HG02970 (cell line): ENCODE measurements at regions not wholly inside any gene's neighbourhood (a gene's known extent, or its start where the extent isn't known, plus 50 kb on each side); places are given as distances from the start of the nearest gene placed in this dataset.

Experiments
- ATAC-seq: cut with Tn5 transposase; IDR thresholded peaks from one replicate; pipeline ENCODE4 v1.9.1; 2021; ENCODE audit warnings: mild to moderate bottlenecking, moderate library complexity, moderate number of reproducible peaks; ENCODE audit not compliant: unreplicated experiment, low FRiP score

DNA sequence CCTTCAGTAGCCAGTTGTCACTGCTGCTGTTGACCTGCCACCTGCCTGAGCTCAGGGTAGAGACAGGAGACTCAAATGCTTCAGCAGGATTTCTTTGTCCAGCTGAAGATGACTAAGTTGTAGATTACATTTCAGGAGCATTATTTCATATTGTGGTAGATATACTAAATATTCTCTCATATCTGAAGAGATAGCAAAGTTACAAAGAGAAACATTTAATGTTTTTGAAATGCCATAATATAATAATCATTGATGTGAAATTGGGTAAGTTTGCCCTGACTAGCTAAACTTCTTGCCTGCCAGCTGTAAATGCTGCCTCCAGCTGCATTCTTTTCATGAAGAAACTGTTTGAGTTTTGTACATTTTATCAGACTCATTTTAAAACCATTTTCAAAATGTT, 247.6 kb upstream of the CNKSR2 start:
- no peak for ATAC-seq

DNA sequence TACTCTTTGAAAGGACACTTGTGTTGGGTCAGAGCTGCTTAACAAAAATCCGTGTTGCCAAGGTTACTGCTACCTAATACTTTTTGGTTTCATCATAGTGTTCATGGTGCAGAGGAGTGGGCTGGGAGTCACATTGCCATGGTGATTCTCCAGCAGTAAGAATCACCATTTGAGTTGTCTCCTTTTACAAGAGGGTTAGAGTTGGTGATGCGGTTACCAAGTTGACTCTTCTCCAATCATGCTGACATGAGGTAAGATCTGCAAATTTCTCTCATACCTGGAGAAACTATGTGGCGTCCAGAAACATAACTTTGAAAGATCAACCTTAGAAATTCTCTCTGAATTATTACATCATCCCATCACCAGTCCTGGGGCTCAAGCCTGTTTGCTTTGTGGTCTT, 242.9 kb upstream of the CNKSR2 start:
- ATAC-seq = no peak

DNA sequence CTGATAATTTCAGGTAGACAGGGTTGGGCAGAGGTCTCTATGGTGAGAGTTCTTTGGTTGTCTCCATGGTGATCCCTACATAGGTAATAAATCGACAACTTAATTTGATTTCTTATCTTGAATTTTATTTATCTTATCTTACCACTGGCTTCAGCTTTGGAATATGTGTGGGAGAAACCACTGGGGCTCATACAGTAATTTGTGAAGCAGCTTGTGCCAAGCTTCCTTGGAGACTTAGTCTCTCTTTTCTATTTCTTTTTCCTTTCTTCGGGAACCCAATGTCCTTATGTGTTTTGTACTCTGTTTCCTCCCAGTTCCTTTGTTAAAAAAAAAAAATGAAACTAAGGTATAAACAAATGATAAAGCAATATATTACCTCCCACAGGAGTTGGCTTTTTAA, 242.4 kb upstream of the CNKSR2 start:
- no peak for ATAC-seq

DNA sequence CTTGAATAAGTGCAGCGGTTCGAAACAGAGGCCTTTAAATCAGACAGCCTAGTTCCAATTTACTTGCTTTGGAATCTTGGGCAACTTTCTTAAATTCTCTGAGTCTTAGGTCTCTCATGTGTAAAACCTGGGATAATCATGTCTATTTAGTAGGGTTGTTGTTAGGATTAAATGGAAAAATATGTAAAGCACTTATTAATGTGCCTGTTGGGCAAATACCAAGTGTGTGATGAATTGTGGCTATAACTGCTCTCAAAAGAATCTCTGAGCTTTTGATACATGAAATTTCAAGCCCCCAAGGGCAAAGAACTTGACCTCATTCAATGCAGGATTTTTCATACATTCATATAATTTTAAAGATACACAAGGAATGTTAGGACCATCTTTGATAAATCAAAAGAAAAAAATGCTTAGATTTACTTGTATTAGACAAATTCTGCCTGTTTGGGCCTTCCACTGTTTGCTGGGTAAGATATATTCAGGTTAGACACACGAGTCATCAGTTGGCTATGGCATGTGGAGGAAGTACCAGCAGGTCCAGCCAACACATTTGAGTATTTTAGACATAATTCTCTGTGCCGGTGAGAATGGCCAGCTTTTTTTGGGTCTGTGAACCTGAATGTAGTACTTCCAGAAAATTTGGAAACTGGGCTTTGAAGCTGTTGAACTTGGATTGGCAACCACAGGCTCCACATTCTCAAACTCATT, 241.4 kb upstream of the CNKSR2 start:
- no peak for ATAC-seq

DNA sequence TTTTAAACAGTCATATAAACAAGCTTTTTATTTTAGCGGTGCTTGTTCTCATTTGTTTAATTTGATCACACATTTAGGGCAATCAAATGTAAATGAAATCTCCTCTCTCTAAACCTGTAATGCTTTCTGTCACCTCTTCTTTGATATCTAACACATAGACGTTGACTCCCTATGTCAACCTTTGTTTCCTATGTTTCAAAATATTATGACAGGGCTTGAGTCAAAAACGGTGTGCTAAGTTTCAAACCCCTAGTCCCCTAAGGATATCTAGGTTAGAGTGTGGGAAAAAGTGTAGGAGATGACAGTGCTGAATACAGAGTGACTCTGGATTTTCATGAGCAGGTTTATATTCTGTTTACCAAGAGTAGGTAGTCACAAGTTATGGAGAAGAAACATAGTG, 224.0 kb upstream of the CNKSR2 start:
- ATAC-seq = no peak

DNA sequence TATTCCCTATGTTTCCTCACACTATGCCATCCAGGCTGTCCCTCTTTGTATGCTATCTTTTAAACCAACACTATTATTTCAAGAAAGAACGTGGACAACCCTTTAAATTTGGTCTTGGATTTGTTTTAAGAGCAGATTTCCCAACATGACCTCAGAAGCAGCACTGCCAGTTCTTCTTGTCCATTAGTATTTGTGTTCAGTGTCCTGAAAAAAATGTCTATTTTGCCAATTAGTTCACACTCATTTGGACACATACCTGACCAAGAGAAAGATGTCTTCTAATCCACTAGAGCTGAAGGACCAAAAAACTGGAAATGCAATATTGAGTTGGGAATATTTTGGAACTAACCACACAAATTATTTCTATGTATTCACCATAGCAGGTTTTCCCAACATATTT, 223.2 kb upstream of the CNKSR2 start:
- no peak for ATAC-seq

DNA sequence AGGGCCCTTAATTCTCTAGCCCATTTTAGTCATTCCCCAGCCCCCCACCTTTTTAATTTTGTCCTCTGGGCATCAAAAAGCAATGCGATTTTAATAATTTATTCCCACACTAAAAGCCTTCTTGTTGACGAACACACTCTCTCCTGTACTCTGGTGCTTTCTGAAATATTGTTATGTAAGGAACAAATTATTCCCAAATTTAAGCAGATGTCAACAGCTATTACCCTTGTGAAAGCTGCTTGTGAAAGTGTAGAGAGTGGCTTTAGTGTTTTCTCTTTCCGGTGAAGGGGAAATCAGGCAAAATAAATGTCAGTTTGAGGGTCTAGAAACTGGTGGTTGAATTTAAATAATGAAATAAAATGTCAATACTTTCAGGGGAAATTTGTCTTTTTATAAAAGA, 221.2 kb upstream of the CNKSR2 start:
- ATAC-seq = no peak

DNA sequence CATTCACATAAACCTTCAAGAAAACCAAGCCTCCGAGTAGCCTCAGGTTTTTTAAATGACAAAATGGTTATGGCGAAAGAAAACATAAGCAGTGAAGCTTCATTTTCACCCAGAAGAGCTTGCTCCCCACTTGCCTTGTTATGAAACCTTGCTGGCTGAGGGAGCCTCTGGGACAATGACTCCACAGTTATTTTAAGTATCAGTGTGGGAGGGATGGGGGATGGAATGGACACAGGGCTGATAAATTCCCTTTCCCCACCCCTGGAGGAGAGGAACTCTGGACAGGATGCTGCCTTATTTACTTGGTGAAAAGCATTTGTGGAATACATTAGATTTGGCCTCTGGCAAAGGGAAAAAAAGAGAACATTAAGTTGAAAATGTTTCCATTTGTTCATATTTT, 220.7 kb upstream of the CNKSR2 start:
- ATAC-seq = no peak

DNA sequence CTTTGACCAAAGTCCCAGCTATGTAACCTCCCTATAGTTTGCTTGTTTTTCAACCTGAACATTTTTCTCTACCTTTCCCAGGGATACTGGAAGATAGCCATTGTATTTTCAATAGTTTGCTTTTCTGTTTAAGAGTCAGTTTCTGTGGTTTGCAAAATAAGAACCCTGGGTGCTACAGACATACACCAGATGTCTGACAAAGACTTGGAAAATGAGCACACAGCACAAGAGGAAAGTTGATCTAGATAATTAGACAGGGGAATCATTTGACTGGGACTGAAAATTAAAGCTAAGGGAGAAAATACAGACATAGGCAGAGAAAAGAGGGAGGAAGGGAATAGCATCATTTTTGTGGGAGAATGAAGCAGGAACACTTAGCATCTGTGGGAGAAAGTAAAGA, 218.3 kb upstream of the CNKSR2 start:
- no peak for ATAC-seq

DNA sequence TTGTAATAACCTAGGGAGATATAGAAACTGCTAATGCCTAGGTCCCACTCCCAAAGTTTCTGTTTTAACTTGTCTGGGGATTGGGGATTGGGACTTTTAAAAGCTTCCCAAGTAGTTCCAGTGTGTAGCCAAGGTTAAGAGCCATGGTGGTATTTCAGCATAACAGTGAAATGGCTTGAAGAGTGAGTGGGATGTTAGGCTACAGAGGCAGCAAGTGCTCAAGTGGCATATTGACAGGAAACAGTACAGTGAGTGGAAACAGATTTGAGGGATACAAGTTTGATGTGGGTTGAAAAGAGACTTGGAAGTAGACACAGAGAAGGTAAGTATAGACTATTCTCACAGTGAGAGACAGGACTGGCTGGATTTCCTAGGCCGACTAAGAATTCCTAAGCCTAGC, 217.6 kb upstream of the CNKSR2 start:
- no peak for ATAC-seq

DNA sequence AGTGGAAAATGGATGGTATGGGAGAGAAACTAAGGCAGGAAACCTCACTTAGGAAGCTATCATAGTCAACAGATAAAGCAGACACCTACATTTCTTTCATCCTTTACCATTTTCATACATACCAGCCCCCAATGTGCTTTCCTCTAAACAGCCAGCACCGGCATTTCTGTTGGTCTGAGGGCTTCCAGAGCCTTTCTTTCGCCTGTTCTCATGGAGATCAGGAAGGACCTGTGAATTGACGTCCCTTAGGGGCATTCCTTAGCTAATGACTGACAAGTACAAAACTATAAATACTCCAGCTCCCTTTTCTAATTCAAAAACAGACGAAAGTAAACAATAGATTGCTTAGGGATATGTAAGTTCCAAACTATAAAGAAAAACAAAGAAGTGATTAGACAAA, 215.5 kb upstream of the CNKSR2 start:
- ATAC-seq = no peak

DNA sequence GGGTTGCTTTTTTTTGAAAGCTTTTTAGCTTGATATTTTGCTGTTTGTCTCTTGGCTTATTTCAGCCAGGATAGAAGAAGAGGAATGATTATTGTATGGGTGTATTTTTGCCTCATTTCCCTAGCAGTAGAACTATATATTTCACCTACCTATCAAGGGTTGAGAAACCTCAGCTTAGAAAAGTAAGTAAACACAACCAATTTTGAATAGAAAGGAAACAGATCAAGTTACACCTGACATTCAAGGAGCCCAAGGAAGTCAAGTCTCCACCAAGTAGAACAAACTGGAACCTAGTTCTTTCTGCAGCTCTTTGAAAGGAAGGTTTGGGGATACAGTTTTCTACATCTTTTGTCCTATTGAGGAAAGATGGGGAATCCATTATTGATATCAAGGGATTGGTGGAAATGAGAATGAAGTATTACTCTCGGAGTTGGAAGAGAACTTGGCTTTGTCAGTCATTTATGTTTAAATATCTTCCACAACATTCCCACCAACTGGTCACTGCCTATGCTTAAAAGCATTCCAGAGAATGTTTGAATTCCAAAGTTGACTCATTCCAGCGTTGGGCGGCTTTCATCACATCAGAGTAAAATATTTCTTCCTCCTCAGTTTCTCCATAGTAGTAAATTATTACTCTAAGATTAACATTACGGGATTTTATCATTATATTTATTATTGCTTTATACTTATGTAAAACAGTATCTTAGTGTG, 207.8 kb upstream of the CNKSR2 start:
- ATAC-seq = no peak

DNA sequence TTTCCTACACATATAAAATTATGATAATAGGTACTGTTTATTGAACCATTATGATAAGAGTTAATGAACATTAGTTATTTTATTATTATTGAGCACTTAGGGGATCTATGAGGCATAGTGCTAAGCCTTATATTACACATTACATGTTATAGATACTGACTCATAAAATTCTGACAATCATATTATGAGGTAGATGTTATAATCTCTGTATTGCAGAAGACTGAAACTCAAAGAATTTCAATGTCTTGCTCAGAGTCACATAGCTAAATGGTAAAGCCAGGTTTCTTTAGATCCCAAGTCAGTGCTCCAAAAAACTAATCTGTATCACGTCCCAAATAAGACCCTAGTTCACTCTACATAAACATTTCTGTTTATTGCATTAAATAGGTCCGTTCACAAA, 207.2 kb upstream of the CNKSR2 start:
- no peak for ATAC-seq

DNA sequence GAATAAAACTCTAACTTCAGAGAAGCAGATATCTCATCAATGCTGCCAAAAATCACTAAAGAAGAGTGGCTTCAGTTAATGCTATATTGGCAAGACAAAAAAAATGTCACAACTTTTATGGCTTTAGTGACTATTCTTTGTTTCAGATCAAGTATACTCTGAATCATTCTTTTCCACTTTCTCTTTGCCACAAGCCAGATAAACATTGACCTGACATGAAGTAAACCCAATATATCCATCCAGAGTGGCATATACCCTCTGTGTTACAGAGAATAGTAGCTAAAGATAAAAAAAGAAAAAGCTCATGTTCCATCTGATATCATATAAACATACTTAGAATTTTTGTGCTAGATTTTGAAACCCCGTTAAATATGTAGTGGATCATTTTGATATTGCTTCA, 206.7 kb upstream of the CNKSR2 start:
- no peak for ATAC-seq

DNA sequence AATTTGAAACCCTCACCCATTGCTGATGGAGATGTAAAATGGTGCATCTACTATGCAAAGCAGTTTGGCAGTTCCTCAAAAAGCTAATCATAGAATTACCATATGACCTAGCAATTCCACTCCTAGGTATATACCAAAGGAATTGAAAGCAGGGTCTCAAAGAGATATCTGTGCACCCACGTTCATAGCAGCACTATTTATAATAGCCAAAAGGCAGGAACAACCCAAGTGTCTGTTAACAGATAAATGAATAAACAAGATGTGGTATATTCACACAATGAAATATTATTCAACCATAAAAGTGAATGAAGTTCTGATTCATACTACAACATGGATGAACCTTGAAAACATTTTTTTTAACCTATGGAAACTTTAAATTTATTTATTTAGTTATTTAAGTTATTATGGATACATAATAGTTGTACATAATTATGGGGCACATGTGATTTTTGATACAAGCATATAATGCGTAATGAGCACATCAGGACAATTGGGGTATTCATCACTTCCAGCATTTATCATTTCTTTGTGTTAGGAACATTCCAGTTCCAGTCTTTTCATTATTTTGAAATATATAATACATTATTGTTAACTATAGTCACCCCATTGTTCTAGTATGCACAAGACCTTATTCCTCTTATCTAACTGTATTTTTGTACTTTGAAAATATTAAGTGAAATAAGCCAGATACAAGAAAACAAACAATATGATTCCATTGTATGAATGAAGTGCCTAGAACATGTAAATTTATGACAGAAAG, 205.6 kb upstream of the CNKSR2 start:
- no peak for ATAC-seq

DNA sequence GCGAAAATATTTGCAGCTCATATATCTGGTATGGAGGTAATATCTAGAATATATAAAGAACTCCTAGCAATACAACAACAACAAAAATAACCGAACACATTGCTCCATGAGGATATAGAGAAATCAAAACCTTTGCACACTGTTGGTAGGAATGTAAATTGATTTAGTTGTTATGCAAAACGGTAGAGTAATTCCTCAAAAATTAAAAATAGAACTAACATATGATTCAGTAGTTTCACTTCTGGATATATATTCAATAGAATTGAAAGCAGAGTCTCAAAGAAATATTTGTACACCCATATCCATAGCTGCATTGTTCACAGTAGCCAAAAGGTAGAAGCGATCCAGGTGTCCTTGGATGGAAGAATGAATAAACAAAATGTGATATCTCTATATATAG, 203.0 kb upstream of the CNKSR2 start:
- no peak for ATAC-seq

DNA sequence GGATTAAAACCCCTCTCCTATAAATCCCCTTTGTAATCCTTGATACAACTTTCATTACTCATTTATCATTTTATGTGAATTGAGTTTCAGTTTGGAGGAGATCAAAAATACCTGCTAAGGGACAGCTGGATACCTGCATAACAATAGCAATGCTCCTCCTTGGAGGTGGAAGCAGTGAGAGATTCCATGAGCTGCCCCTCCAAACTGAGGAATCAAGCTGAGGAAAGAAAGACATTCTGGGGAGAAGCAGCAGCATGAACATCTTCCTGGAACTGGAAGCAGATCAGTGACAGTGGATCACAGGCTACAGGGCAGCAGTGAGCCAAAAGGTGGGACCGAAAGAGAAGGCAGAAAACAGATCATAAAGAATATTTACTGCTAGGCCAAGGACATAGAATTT, 199.8 kb upstream of the CNKSR2 start:
- no peak for ATAC-seq

DNA sequence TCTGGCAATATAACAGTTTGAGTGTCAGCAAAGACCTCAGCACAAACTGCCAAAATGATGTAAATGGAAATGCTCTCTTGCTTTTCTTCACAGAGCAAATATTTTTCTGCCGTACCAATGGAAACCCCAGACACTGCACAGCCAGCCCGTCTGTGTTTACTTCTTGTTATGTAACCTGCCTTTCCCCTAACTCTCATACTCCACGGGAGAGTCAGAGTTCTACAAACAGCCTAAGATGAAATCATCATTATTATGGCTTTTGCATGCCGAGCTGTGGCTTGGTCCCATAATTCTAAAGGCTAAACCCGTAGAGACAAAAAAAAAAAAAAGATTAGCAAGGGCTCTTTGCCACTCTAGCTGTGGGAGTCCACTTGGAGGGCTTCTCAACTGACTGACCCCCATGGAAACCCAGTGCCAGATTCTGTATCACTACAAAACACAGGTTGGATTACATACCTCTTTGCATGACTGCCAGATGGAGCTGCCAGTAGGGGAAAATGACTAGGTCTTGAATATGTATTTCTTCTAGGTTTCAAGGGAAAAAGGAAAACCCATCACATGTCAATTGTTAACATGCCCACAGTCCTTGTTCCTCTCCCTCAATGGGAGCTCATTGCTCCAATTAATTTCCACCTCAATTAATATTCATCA, 197.2 kb upstream of the CNKSR2 start:
- no peak for ATAC-seq

DNA sequence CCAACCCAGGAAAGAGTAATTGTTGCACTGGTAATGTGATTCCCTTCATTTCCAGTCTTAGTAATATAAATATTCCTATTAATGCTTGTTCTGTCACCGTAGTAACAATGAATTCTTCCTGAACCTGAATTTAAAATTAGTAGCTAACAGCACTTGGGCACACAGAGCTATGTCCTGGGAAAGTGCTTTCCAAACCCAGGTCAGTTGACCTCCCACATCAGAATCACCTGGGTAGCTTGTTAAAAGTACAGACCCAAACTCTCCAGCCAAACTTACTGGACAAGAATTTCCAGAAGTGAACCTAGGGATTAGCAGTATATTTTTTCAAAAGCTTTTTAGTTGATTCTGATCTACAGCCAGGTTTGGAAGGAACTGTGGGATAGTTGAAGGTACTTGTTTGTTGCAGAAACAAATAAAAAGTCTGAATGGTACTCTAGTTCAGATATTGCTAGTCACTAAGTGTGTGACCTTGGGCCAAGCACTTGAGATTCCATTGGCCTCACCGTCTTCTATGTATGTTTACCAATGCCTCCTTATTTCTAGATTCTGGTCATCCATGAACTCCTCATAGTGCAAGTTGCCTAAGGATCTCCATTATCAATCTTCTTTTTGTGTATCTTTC, 192.9 kb upstream of the CNKSR2 start:
- ATAC-seq = no peak

DNA sequence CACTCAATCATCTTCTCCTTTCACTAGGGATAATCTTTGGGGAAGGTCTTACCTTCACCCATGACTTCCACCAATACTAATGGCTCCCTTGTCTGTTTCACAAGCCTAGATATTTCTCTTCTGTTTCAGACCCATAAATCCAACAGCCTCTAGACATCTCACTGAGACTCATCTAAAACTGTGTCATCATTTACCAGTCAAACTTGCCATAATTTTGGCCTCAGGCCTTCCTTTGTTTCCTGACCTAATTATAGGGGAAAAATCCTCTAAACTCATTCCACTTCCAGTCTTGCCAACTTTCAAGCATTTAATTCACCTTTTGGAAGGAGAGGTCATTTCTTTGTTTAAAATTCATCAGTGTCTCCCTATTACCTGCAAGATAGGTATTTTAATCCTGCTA, 181.0 kb upstream of the CNKSR2 start:
- ATAC-seq = no peak

DNA sequence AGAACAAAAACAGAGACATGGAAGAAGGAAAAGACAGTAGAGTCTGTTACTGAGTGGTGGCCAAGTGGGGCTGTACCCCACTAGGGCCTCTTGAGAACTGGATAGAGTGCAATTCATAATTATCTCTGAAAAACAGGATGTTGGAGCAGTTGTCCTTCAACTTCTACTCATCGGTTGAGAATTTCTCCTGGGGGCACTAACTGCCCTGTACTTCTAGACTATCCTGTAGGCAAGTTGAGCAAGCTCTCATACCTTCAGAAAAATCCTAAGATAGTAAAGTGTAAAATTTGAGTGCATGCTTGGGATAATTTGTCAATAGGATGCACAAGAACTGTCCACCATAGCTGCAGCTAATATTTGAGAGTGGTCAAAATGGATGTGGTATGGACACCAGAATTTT, 179.7 kb upstream of the CNKSR2 start:
- no peak for ATAC-seq
